Loucy (cell line): ENCODE measurements at regions not wholly inside any gene's neighbourhood (a gene's known extent, or its start where the extent isn't known, plus 50 kb on each side); places are given as distances from the start of the nearest gene placed in this dataset.

ENCODE experiments used
- H2AFZ ChIP-seq: fragments of 200-600 bp; sonication (generic); 2 replicates; pipeline ENCODE4 v1.6.0; 2016; ENCODE audit warnings: antibody characterized with exemption, mild to moderate bottlenecking, low read length, moderate library complexity
- H3F3A ChIP-seq: fragments of 200-600 bp; 2 replicates; pipeline ENCODE4 v1.6.0; 2016; ENCODE audit warnings: antibody characterized with exemption, low read depth, mild to moderate bottlenecking
- H3K27me3 ChIP-seq: fragments of 200-600 bp; sonication (generic); 2 replicates; pipeline ENCODE4 v1.6.1; 2014; ENCODE audit warnings: low read length, mild to moderate bottlenecking; ENCODE audit not compliant: insufficient read depth, poor library complexity, severe bottlenecking
- H3K36me3 ChIP-seq: fragments of 200-600 bp; sonication (generic); 2 replicates; pipeline ENCODE4 v1.6.1; 2016; ENCODE audit warnings: low read length; ENCODE audit not compliant: insufficient read depth
- H3K4me1 ChIP-seq: fragments of 200-600 bp; sonication (generic); 2 replicates; pipeline ENCODE4 v1.5.1; 2014; ENCODE audit warnings: low read length, mild to moderate bottlenecking; ENCODE audit not compliant: insufficient read depth, poor library complexity, severe bottlenecking
- H3K4me2 ChIP-seq: fragments of 200-600 bp; sonication (generic); 2 replicates; pipeline ENCODE4 v1.6.0; 2014; ENCODE audit warnings: antibody characterized with exemption, low read length, low read depth, mild to moderate bottlenecking; ENCODE audit not compliant: poor library complexity, severe bottlenecking
- H3K4me3 ChIP-seq: fragments of 200-600 bp; sonication (generic); 2 replicates; pipeline ENCODE4 v1.5.1; 2014; ENCODE audit warnings: low read length, mild to moderate bottlenecking, mixed read lengths; ENCODE audit not compliant: poor library complexity, severe bottlenecking
- H3K79me2 ChIP-seq: fragments of 200-600 bp; sonication (generic); 2 replicates; pipeline ENCODE4 v1.6.1; 2014; ENCODE audit warnings: low read length; ENCODE audit not compliant: insufficient read depth
- H3K9ac ChIP-seq: fragments of 200-600 bp; sonication (generic); 2 replicates; pipeline ENCODE4 v1.6.0; 2014; ENCODE audit warnings: mild to moderate bottlenecking, low read depth, low read length, moderate library complexity; ENCODE audit not compliant: poor library complexity, severe bottlenecking
- H3K9me2 ChIP-seq: fragments of 200-600 bp; sonication (generic); replicated peaks from 2 replicates; pipeline ENCODE4 v1.6.1; 2016; ENCODE audit warnings: low read depth, low read length, mixed read lengths
- H3K9me3 ChIP-seq: fragments of 200-600 bp; sonication (generic); 2 replicates; pipeline ENCODE4 v1.6.1; 2014; ENCODE audit warnings: mild to moderate bottlenecking, antibody characterized with exemption, low read length, low read depth; ENCODE audit not compliant: insufficient read depth
- H4K20me1 ChIP-seq: fragments of 200-600 bp; sonication (generic); 2 replicates; pipeline ENCODE4 v1.6.0; 2014; ENCODE audit warnings: antibody characterized with exemption, low read length, mild to moderate bottlenecking; ENCODE audit not compliant: insufficient read depth, poor library complexity, severe bottlenecking
- EZH2phosphoT487 ChIP-seq: fragments of 200-600 bp; IDR thresholded peaks from 2 replicates; pipeline ENCODE4 v1.6.1; 2018; ENCODE audit warnings: antibody characterized with exemption, mild to moderate bottlenecking, moderate library complexity, borderline replicate concordance
- TF ChIP-seq, protein P1 (sequence below): fragments of 200-600 bp; sonication (generic); conservative IDR thresholded peaks from 2 replicates; pipeline ENCODE4 v1.5.1; 2014; ENCODE audit warnings: mild to moderate bottlenecking, antibody characterized with exemption, low read length

DNA sequence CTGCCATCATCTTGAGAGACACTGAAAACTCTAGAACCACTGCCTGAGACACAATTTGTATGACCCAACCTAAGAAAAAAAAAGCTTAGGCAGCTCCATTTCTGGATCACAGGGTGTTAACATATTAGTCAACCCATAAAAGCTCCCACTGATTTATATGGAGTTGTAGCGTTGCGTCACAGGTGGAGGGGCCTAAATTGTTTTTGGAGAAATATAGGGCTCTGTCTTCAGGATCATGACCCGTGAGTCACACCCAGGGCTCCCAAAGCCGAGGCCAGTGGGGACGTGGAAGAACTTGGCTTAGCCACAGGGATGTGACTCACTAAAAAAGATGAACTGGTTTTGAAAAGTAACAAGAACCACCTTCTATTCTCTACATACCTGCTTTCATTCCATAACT, 116.5 kb upstream of the BMP2 start:
- no peaks in the 10 kb centered on the region for H3K27me3 ChIP-seq
- no peak overlapping the region for H2AFZ ChIP-seq
- H3K9me2 ChIP-seq: no peaks in the 10 kb centered on the region
- H3K79me2 ChIP-seq: no peaks in the 10 kb centered on the region
- H3K9me3 ChIP-seq: no peaks in the 10 kb centered on the region
- no peak overlapping the region for H3K9ac ChIP-seq
- H3K4me1 ChIP-seq: no peaks in the 10 kb centered on the region
- no peak overlapping the region for H3K4me3 ChIP-seq
- no peaks in the 10 kb centered on the region for H3K36me3 ChIP-seq
- H3F3A ChIP-seq: no peaks in the 10 kb centered on the region; the same call in 1 of the 2 replicates
- H3K4me2 ChIP-seq: no peak overlapping the region
- no peaks in the 10 kb centered on the region for H4K20me1 ChIP-seq
- TF ChIP-seq EZH2phosphoT487: no peak
- TF ChIP-seq, protein P1, sequence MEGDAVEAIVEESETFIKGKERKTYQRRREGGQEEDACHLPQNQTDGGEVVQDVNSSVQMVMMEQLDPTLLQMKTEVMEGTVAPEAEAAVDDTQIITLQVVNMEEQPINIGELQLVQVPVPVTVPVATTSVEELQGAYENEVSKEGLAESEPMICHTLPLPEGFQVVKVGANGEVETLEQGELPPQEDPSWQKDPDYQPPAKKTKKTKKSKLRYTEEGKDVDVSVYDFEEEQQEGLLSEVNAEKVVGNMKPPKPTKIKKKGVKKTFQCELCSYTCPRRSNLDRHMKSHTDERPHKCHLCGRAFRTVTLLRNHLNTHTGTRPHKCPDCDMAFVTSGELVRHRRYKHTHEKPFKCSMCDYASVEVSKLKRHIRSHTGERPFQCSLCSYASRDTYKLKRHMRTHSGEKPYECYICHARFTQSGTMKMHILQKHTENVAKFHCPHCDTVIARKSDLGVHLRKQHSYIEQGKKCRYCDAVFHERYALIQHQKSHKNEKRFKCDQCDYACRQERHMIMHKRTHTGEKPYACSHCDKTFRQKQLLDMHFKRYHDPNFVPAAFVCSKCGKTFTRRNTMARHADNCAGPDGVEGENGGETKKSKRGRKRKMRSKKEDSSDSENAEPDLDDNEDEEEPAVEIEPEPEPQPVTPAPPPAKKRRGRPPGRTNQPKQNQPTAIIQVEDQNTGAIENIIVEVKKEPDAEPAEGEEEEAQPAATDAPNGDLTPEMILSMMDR: no peak

DNA sequence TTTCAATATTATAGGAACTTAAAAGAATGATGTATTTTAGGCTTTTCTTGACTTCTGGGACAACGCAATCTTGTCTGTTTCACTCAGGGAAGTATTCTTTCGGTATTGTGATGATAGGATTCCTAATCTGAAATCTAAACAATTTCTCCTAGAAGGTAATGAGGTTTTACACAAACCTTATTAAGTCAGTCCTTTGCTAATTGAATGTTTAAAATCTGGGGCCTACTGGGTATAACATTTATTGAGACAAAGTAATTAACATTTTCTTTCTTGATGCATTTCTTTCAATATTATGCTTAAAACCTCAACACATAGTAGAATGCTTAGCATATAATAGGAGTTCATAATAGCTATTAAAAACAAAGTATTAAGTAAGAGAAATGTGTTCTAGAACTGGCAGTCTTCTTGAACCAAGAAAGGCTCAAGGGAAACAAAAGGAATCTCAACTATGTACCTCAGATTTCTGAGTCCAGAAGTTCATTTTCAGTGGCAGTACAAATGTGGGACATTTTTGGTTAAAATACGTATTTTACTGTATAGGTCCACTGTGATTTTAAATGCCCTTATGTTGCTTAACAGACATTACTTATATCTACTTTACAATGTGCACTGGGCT, 121.4 kb upstream of the BMP2 start:
- no peaks in the 10 kb centered on the region for H3K9me3 ChIP-seq
- H3K9me2 ChIP-seq: no peaks in the 10 kb centered on the region
- H3K36me3 ChIP-seq: no peaks in the 10 kb centered on the region
- H3K9ac ChIP-seq: no peak overlapping the region
- H3K4me2 ChIP-seq: no peak overlapping the region
- no peak overlapping the region for H2AFZ ChIP-seq
- no peaks in the 10 kb centered on the region for H3K27me3 ChIP-seq
- no peaks in the 10 kb centered on the region for H3K79me2 ChIP-seq
- H3K4me3 ChIP-seq: no peak overlapping the region
- TF ChIP-seq, protein P1: no peak
- TF ChIP-seq EZH2phosphoT487: no peak
- H3K4me1 ChIP-seq: peaks cover 6% of the 10 kb centered on the region
- H4K20me1 ChIP-seq: no peaks in the 10 kb centered on the region
- no peaks in the 10 kb centered on the region; the same call in 1 of the 2 replicates for H3F3A ChIP-seq

DNA sequence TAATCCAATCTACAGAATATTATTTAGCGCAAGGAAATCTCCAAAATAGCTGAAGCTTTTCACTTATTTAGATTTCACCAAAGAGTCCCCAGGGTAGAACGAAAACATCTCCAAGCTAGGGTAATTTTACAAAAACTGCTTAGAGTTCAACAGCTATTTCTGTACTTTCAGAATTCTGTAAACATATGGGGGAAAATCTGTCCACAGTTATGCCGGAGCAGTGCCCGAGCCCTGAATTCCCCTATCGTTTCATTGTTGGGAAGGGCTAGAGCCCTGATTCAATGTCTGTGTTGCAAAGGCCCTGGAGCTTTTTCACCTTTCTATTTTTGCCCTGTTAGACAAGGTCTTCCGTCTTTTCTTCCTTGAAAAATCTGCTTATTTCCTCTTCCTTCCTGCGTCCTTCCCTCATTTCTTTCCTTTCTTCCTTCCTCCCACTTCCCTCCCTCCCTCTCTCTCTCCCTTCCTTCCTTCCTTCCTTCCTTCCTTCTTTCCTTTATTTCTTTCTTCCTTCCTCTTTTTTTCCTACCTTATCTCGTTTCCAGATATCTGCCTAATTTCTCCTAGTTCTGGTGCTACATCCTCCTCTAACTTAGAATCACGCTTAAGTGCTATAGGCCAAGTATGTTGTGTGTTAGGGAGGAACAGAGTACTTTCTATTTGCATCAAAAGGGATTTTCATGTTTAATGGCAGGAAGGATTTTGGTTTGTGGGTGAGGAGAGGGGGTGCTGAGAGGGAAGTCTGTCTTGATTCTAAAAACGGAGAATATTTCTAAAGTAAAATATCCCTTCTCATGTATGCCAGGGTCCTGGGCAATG, 122.5 kb upstream of the BMP2 start:
- H3K4me3 ChIP-seq: no peak overlapping the region
- H3K36me3 ChIP-seq: no peaks in the 10 kb centered on the region
- no peak overlapping the region for H3K4me2 ChIP-seq
- peaks cover 6% of the 10 kb centered on the region for H3K4me1 ChIP-seq
- no peaks in the 10 kb centered on the region for H3K9me2 ChIP-seq
- no peaks in the 10 kb centered on the region for H4K20me1 ChIP-seq
- H3K27me3 ChIP-seq: no peaks in the 10 kb centered on the region
- H3K79me2 ChIP-seq: no peaks in the 10 kb centered on the region
- no peaks in the 10 kb centered on the region; the same call in 1 of the 2 replicates for H3F3A ChIP-seq
- TF ChIP-seq, protein P1: no peak
- TF ChIP-seq EZH2phosphoT487: no peak
- H3K9me3 ChIP-seq: no peaks in the 10 kb centered on the region
- H2AFZ ChIP-seq: no peak overlapping the region
- H3K9ac ChIP-seq: no peak overlapping the region
